ENCODE measurements at regions not wholly inside any gene's neighbourhood (a gene's known extent, or its start where the extent isn't known, plus 50 kb on each side); places are given as distances from the start of the nearest gene placed in this dataset.

- no peak for DNase-seq (ENCODE audit: low spot score)
- in situ Hi-C loops (cut with MboI; ENCODE audit: low sequenced_read_pairs, unreplicated experiment) = loop anchor here (25.0 kb wide), 1 partner anchor 196 kb away; no protein-coding TSS in a partner anchor
- TF ChIP-seq, protein P1, sequence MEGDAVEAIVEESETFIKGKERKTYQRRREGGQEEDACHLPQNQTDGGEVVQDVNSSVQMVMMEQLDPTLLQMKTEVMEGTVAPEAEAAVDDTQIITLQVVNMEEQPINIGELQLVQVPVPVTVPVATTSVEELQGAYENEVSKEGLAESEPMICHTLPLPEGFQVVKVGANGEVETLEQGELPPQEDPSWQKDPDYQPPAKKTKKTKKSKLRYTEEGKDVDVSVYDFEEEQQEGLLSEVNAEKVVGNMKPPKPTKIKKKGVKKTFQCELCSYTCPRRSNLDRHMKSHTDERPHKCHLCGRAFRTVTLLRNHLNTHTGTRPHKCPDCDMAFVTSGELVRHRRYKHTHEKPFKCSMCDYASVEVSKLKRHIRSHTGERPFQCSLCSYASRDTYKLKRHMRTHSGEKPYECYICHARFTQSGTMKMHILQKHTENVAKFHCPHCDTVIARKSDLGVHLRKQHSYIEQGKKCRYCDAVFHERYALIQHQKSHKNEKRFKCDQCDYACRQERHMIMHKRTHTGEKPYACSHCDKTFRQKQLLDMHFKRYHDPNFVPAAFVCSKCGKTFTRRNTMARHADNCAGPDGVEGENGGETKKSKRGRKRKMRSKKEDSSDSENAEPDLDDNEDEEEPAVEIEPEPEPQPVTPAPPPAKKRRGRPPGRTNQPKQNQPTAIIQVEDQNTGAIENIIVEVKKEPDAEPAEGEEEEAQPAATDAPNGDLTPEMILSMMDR (IDR thresholded peaks at IDR 0.05; ENCODE audit: borderline replicate concordance, control extremely low read depth, extremely low read depth, insufficient read depth, missing control alignments) = no peak
Measured at GRCh38 chrX:103158317-103158621, 56.6 kb upstream of the BEX4 start.

DNA sequence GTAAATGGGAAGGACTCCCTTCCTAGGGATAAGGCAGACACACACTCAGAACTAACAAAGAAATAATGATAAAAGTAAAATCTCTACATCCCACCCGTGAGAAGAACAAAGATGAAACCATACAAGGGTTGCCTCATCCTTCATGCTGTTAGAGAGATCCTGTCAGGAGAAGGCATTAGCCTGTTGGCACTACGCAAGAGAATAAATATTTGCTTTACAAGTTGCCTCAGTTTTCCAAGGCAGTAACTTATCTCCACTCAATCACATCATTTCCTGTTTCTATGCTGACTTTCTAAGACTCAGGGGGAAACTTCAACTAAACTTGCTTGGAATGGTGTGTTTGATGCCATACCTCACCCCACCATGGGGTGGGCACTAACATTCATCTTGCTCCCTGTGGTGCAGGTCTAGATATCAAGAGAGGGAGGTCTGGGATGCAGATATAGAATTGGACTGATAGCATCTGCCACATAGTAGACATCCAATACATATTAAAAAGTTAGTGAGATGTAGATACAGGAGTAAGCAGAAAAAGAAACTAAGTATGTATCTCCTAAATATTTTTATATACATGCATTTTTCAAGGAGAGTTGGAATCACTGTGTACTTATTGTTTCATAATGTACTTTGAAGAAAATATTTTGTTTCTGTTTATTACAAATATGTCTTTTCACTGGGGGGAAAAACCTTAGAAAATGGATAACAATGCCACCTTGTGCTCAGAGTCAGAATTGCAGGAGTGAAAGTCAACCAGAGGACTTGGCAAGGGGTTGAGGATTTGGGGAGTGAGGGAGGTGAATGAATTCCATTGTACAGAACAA lies 57.2 kb upstream of the BEX4 start:
- peak; percentile 43 for DNase-seq (ENCODE audit: low spot score)
- in situ Hi-C loops (cut with MboI; ENCODE audit: low sequenced_read_pairs, unreplicated experiment) = loop anchor here (25.0 kb wide), 1 partner anchor 195 kb away; no protein-coding TSS in a partner anchor
- TF ChIP-seq, protein P1 (IDR thresholded peaks at IDR 0.05; ENCODE audit: borderline replicate concordance, control extremely low read depth, extremely low read depth, insufficient read depth, missing control alignments) = peak; percentile 49

GRCh38 chrX:103155201-103155600 lies 59.7 kb upstream of the BEX4 start:
- in situ Hi-C loops (cut with MboI; ENCODE audit: low sequenced_read_pairs, unreplicated experiment) = loop anchor here (25.0 kb wide), 1 partner anchor 193 kb away; no protein-coding TSS in a partner anchor
- no peak for DNase-seq (ENCODE audit: low spot score)
- TF ChIP-seq, protein P1 (IDR thresholded peaks at IDR 0.05; ENCODE audit: borderline replicate concordance, control extremely low read depth, extremely low read depth, insufficient read depth, missing control alignments) = no peak

DNA sequence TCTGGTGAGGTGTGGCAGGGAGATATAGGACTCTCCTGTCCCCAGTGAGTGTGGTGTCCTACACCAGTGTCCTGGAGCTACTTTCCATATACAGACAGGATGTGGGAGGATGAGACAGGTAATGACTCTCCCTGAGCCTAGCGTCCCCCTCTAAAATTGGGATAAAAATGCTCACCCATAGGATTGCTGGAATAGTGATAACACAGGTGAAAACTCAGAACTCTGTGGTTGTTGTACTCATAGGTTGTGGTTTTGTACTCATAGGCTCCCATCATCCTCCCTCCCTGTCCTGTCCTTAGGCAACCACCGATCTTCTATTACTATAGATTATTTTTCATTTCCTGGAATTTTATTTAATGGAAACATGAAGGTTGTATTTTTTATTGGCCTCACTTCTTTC lies 60.7 kb upstream of the NXF3 start:
- no peak for DNase-seq (ENCODE audit: low spot score)
- TF ChIP-seq, protein P1 (IDR thresholded peaks at IDR 0.05; ENCODE audit: borderline replicate concordance, control extremely low read depth, extremely low read depth, insufficient read depth, missing control alignments) = no peak
- in situ Hi-C loops (cut with MboI; ENCODE audit: low sequenced_read_pairs, unreplicated experiment) = loop anchor here (25.0 kb wide), 1 partner anchor 191 kb away; no protein-coding TSS in a partner anchor

DNA sequence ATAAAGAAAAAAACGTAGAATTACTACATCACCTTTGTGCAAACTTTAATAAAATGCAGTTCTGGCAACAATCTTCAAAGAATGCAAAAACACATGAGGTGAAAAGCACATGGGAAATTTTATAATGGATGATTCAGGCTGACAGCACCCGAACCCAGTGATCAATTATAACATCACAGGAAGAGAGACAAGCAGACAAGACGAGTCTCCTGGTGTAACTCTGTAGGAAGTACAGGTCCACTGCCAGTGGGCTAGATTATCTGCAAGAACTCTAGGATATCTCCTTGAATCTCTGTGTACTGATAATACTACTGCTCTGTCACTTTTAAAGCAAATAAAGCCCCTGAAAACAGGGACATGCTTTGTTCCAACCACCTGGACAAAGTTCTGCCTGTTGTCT lies 58.9 kb upstream of the NXF3 start:
- in situ Hi-C loops (cut with MboI; ENCODE audit: low sequenced_read_pairs, unreplicated experiment) = loop anchor here (25.0 kb wide), 1 partner anchor 189 kb away; no protein-coding TSS in a partner anchor
- TF ChIP-seq, protein P1 (IDR thresholded peaks at IDR 0.05; ENCODE audit: borderline replicate concordance, control extremely low read depth, extremely low read depth, insufficient read depth, missing control alignments) = no peak
- DNase-seq (ENCODE audit: low spot score) = no peak

- in situ Hi-C loops (cut with MboI; ENCODE audit: low sequenced_read_pairs, unreplicated experiment) = loop anchor here (25.0 kb wide), 1 partner anchor 187 kb away; no protein-coding TSS in a partner anchor
- TF ChIP-seq, protein P1 (IDR thresholded peaks at IDR 0.05; ENCODE audit: borderline replicate concordance, control extremely low read depth, extremely low read depth, insufficient read depth, missing control alignments) = no peak
- no peak for DNase-seq (ENCODE audit: low spot score)
Measured at GRCh38 chrX:103149652-103150051, 56.7 kb upstream of the NXF3 start.

Data from GM13976 (cell line).